ENCODE measurements at regions not wholly inside any gene's neighbourhood (a gene's known extent, or its start where the extent isn't known, plus 50 kb on each side); places are given as distances from the start of the nearest gene placed in this dataset.

DNA sequence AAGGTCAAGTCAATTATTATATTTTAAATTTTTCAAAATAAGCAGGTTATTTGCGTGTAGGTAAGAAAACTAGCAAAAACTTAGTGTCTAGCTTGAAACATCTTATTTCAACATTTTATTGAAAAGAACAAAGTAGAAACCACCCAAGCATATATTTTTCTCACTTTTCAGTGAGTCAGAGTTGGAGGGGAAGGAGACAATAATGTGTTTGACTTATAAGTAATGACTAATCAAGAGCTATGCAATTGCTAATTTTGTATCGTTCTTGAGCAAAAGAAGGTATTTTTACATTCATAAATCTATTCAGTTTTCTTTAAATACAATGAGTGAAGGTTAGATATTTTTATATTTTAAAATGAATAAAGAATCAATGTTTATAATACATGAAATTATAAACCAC, 54.4 kb upstream of the P2RY1 start:
- peaks cover 5% of the 10 kb centered on the region for H3K4me1 Mint-ChIP-seq (ENCODE audit: low read depth, unreplicated experiment)
- H3K27me3 Mint-ChIP-seq (ENCODE audit: unreplicated experiment) = peaks cover 3% of the 10 kb centered on the region
- no peaks in the 10 kb centered on the region for H3K9me3 Mint-ChIP-seq (ENCODE audit: unreplicated experiment)
- H3K4me3 Mint-ChIP-seq (ENCODE audit: unreplicated experiment) = no peak overlapping the region
- no peak overlapping the region for H3K27ac Mint-ChIP-seq (ENCODE audit: unreplicated experiment)
- H3K36me3 Mint-ChIP-seq (ENCODE audit: unreplicated experiment) = no peaks in the 10 kb centered on the region
- TF ChIP-seq, protein P1, sequence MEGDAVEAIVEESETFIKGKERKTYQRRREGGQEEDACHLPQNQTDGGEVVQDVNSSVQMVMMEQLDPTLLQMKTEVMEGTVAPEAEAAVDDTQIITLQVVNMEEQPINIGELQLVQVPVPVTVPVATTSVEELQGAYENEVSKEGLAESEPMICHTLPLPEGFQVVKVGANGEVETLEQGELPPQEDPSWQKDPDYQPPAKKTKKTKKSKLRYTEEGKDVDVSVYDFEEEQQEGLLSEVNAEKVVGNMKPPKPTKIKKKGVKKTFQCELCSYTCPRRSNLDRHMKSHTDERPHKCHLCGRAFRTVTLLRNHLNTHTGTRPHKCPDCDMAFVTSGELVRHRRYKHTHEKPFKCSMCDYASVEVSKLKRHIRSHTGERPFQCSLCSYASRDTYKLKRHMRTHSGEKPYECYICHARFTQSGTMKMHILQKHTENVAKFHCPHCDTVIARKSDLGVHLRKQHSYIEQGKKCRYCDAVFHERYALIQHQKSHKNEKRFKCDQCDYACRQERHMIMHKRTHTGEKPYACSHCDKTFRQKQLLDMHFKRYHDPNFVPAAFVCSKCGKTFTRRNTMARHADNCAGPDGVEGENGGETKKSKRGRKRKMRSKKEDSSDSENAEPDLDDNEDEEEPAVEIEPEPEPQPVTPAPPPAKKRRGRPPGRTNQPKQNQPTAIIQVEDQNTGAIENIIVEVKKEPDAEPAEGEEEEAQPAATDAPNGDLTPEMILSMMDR (IDR thresholded peaks at IDR 0.05; ENCODE audit: partially characterized antibody, unreplicated experiment) = no peak
- DNase-seq = no peak

DNA sequence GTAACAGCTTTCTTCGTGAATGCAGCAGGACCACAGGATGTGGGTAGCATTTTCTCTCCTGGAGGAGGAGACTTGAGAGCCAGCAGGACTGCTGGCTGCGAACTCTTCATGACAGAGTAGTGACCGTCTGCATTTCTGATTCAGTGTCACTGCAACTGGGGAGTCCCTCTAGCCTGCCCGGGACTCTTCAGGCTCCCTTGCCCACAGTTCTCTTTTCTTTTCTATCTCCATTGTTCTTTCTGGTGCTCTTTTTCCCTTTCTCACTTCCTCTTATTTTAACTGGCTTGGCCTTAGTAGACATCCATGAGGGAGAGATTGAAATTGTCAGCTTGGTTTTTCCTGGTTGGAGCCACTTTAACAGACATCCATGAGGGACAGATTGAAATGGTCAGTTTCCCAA, 49.9 kb upstream of the P2RY1 start:
- no peak overlapping the region for H3K27ac Mint-ChIP-seq (ENCODE audit: unreplicated experiment)

More for the DNA sequence above, 49.9 kb upstream of the P2RY1 start:
- no peak overlapping the region for H3K4me3 Mint-ChIP-seq (ENCODE audit: unreplicated experiment)
- TF ChIP-seq, protein P1 (IDR thresholded peaks at IDR 0.05; ENCODE audit: partially characterized antibody, unreplicated experiment) = no peak
- H3K9me3 Mint-ChIP-seq (ENCODE audit: unreplicated experiment) = peaks cover 1% of the 10 kb centered on the region
- no peak for DNase-seq
- H3K27me3 Mint-ChIP-seq (ENCODE audit: unreplicated experiment) = peaks cover 3% of the 10 kb centered on the region
- H3K4me1 Mint-ChIP-seq (ENCODE audit: low read depth, unreplicated experiment) = peaks cover 3% of the 10 kb centered on the region
- H3K36me3 Mint-ChIP-seq (ENCODE audit: unreplicated experiment) = no peaks in the 10 kb centered on the region

All from glutamatergic neuron (in vitro differentiated cells).